ENCODE measurements at regions not wholly inside any gene's neighbourhood (a gene's known extent, or its start where the extent isn't known, plus 50 kb on each side); places are given as distances from the start of the nearest gene placed in this dataset.
"Not testable (repeated sequence)": the region's sequence is repeated elsewhere in the genome, so short reads cannot be mapped to it uniquely, and the experiment has no call there.

GRCh38 chr13:104625201-104625600 is 1559.0 kb upstream of the SLC10A2 start:
- TF ChIP-seq, protein P1, sequence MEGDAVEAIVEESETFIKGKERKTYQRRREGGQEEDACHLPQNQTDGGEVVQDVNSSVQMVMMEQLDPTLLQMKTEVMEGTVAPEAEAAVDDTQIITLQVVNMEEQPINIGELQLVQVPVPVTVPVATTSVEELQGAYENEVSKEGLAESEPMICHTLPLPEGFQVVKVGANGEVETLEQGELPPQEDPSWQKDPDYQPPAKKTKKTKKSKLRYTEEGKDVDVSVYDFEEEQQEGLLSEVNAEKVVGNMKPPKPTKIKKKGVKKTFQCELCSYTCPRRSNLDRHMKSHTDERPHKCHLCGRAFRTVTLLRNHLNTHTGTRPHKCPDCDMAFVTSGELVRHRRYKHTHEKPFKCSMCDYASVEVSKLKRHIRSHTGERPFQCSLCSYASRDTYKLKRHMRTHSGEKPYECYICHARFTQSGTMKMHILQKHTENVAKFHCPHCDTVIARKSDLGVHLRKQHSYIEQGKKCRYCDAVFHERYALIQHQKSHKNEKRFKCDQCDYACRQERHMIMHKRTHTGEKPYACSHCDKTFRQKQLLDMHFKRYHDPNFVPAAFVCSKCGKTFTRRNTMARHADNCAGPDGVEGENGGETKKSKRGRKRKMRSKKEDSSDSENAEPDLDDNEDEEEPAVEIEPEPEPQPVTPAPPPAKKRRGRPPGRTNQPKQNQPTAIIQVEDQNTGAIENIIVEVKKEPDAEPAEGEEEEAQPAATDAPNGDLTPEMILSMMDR (IDR thresholded peaks at IDR 0.05; ENCODE audit: extremely low read depth, low read depth, low read length), result no peak
- no peak for DNase-seq (ENCODE audit: insufficient read length, low spot score, missing footprints)
- no peaks in the 10 kb centered on the region for H3K27me3 ChIP-seq (ENCODE audit: insufficient read depth, low read length)
- H4K20me1 ChIP-seq (ENCODE audit: insufficient read depth, low read length), result no peaks in the 10 kb centered on the region
- no peaks in the 10 kb centered on the region for H3K9me3 ChIP-seq (ENCODE audit: low read depth, low read length)
- no peaks in the 10 kb centered on the region for H3K36me3 ChIP-seq (ENCODE audit: insufficient read depth, low read length)
- H3K4me3 ChIP-seq (ENCODE audit: insufficient read depth, low read length), result no peak overlapping the region
- H3K4me2 ChIP-seq (ENCODE audit: insufficient read depth, low read length), result no peak overlapping the region
- no peaks in the 10 kb centered on the region for H3K4me1 ChIP-seq (ENCODE audit: insufficient read depth, low read length)
- H3K79me2 ChIP-seq (ENCODE audit: insufficient read depth, low read length), result no peaks in the 10 kb centered on the region
- H2AFZ ChIP-seq (ENCODE audit: low read length), result no peak overlapping the region
- no peak overlapping the region for H3K27ac ChIP-seq (ENCODE audit: low read depth, low read length)

GRCh38 chr13:104616990-104617389 is 1550.8 kb upstream of the SLC10A2 start:
- DNase-seq (ENCODE audit: insufficient read length, low spot score, missing footprints), result no peak
- H3K27ac ChIP-seq (ENCODE audit: low read depth, low read length), result no peak overlapping the region
- no peaks in the 10 kb centered on the region for H3K36me3 ChIP-seq (ENCODE audit: insufficient read depth, low read length)
- H3K79me2 ChIP-seq (ENCODE audit: insufficient read depth, low read length), result no peaks in the 10 kb centered on the region
- no peak overlapping the region for H2AFZ ChIP-seq (ENCODE audit: low read length)
- no peak overlapping the region for H3K4me2 ChIP-seq (ENCODE audit: insufficient read depth, low read length)
- no peaks in the 10 kb centered on the region for H4K20me1 ChIP-seq (ENCODE audit: insufficient read depth, low read length)
- no peak overlapping the region for H3K4me3 ChIP-seq (ENCODE audit: insufficient read depth, low read length)
- H3K9me3 ChIP-seq (ENCODE audit: low read depth, low read length), result peaks cover 2% of the 10 kb centered on the region
- no peaks in the 10 kb centered on the region for H3K4me1 ChIP-seq (ENCODE audit: insufficient read depth, low read length)
- H3K27me3 ChIP-seq (ENCODE audit: insufficient read depth, low read length), result no peaks in the 10 kb centered on the region
- TF ChIP-seq, protein P1 (IDR thresholded peaks at IDR 0.05; ENCODE audit: extremely low read depth, low read depth, low read length), result no peak

DNA sequence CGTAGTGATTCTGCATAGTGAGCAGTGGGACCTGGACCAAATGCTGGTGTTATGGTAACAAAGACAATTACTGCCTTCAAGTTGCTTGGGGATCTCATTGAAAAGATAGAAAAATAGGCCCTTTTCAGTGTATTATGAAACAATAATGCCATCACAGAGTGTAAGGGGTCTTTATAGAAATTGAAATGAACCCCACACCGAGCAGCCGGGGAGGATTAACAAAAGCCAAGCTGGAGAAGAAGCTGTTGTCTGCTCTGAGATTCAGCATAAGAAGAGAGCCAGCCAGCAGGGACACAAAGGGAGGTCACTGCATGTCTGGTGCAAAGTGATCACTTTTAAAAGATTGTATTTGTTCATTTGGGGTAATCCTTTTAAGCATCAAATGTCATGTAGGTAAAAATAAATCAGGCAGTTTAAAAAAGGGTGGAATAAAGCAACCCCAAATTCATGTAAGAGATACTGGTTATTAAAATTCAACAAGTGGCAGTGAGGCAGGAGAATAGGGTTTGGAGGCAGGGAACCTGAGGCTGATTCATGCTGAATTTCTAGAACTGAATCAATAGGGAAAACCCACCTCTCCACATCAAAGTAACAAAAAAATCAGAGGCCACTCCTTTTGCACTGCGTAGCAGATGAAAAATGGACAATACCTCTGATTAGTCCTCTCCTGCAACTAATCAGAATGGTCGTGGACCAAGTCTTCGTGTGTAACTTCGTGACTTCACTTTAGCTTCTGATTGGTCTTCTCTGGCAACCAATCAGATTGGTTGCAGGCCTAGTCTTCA is 1548.3 kb upstream of the SLC10A2 start:
- H4K20me1 ChIP-seq (ENCODE audit: insufficient read depth, low read length), result no peaks in the 10 kb centered on the region
- no peaks in the 10 kb centered on the region for H3K79me2 ChIP-seq (ENCODE audit: insufficient read depth, low read length)
- H3K9me3 ChIP-seq (ENCODE audit: low read depth, low read length), result peaks cover 2% of the 10 kb centered on the region
- H3K27me3 ChIP-seq (ENCODE audit: insufficient read depth, low read length), result no peaks in the 10 kb centered on the region
- no peak for DNase-seq (ENCODE audit: insufficient read length, low spot score, missing footprints)
- TF ChIP-seq, protein P1 (IDR thresholded peaks at IDR 0.05; ENCODE audit: extremely low read depth, low read depth, low read length), result no peak
- H3K36me3 ChIP-seq (ENCODE audit: insufficient read depth, low read length), result no peaks in the 10 kb centered on the region
- no peaks in the 10 kb centered on the region for H3K4me1 ChIP-seq (ENCODE audit: insufficient read depth, low read length)
- no peak overlapping the region for H3K4me2 ChIP-seq (ENCODE audit: insufficient read depth, low read length)
- no peak overlapping the region for H2AFZ ChIP-seq (ENCODE audit: low read length)
- H3K27ac ChIP-seq (ENCODE audit: low read depth, low read length), result no peak overlapping the region
- H3K4me3 ChIP-seq (ENCODE audit: insufficient read depth, low read length), result no peak overlapping the region

- Histone ChIP-seq H2AFZ (ENCODE audit: low read length) (no peak overlapping the region), H3K27ac (ENCODE audit: low read depth, low read length) (no peak overlapping the region), H3K79me2 (ENCODE audit: insufficient read depth, low read length) (no peaks in the 10 kb centered on the region), H3K4me2 (ENCODE audit: insufficient read depth, low read length) (no peak overlapping the region), H4K20me1 (ENCODE audit: insufficient read depth, low read length) (no peaks in the 10 kb centered on the region), H3K36me3 (ENCODE audit: insufficient read depth, low read length) (no peaks in the 10 kb centered on the region), H3K4me3 (ENCODE audit: insufficient read depth, low read length) (no peak overlapping the region), H3K4me1 (ENCODE audit: insufficient read depth, low read length) (no peaks in the 10 kb centered on the region), H3K27me3 (ENCODE audit: insufficient read depth, low read length) (no peaks in the 10 kb centered on the region), H3K9me3 (ENCODE audit: low read depth, low read length) (no peaks in the 10 kb centered on the region)
- TF ChIP-seq, protein P1 (IDR thresholded peaks at IDR 0.05; ENCODE audit: extremely low read depth, low read depth, low read length), result no peak
- no peak for DNase-seq (ENCODE audit: insufficient read length, low spot score, missing footprints)
Observed at GRCh38 chr13:104608331-104608730, 1542.1 kb upstream of the SLC10A2 start.

DNA sequence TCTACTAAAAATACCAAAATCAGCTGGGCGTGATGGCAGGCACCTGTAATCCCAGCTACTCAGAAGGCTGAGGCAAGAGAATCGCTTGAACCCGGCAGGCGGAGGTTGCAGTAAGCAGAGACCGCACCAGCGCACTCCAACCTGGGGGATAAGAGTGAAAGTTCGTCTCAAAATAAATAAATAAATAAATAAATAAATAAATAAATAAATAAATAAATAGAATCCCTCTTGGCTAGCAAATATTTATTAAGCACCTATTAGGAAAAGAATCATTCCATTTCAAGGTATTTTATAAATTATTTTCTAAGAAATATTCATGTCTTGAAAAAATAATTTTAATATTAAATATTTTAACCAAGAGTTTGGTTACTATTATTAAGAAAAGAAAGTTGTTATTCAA is 1539.2 kb upstream of the SLC10A2 start:
- not testable (repeated sequence) for H3K79me2 ChIP-seq (ENCODE audit: insufficient read depth, low read length); H3K4me1 ChIP-seq (ENCODE audit: insufficient read depth, low read length); H3K4me3 ChIP-seq (ENCODE audit: insufficient read depth, low read length); H4K20me1 ChIP-seq (ENCODE audit: insufficient read depth, low read length); DNase-seq (ENCODE audit: insufficient read length, low spot score, missing footprints); H3K27me3 ChIP-seq (ENCODE audit: insufficient read depth, low read length); H2AFZ ChIP-seq (ENCODE audit: low read length); H3K36me3 ChIP-seq (ENCODE audit: insufficient read depth, low read length); H3K4me2 ChIP-seq (ENCODE audit: insufficient read depth, low read length); H3K9me3 ChIP-seq (ENCODE audit: low read depth, low read length); H3K27ac ChIP-seq (ENCODE audit: low read depth, low read length)

All from osteoblast (primary cell).